Bronchial epithelial cell (primary cell): ENCODE measurements at regions not wholly inside any gene's neighbourhood (a gene's known extent, or its start where the extent isn't known, plus 50 kb on each side); places are given as distances from the start of the nearest gene placed in this dataset.

Experiments used
- DNase-seq: peaks from one replicate; pipeline ENCODE4 v3.0.0-alpha.2; 2010; ENCODE audit warnings: low read depth
- FAIRE-seq: peaks from 2 replicates; lab custom pipeline; 2011; peaks lifted over from hg19 to GRCh38; lab: Jason Lieb, UNC
- H3K27me3 ChIP-seq: 2 replicates; pipeline ENCODE4 v1.5.1; 2011; ENCODE audit warnings: low read length; ENCODE audit not compliant: control insufficient read depth, insufficient read depth
- H3K36me3 ChIP-seq: 2 replicates; pipeline ENCODE4 v1.5.1; 2011; ENCODE audit warnings: low read length; ENCODE audit not compliant: control insufficient read depth, insufficient read depth
- H3K4me3 ChIP-seq: 2 replicates; pipeline ENCODE4 v1.5.1; 2011; ENCODE audit warnings: mild to moderate bottlenecking, low read depth, low read length, control low read depth
- CTCF ChIP-seq: IDR thresholded peaks from 2 replicates; pipeline ENCODE4 v1.5.1; 2011; ENCODE audit warnings: mild to moderate bottlenecking, moderate library complexity, low read length, control low read depth, inconsistent platforms; ENCODE audit not compliant: insufficient read depth, severe bottlenecking

GRCh38 chr11:70744396-70745185 is 346.3 kb downstream of the CTTN start:
- DNase-seq: no peak
- no peak for TF ChIP-seq CTCF
- H3K27me3 ChIP-seq: no peaks in the 10 kb centered on the region
- no peak overlapping the region for H3K4me3 ChIP-seq
- FAIRE-seq: no peak
- H3K36me3 ChIP-seq: no peaks in the 10 kb centered on the region

GRCh38 chr11:70745451-70745850 is 347.1 kb downstream of the CTTN start:
- no peaks in the 10 kb centered on the region for H3K36me3 ChIP-seq
- no peak for FAIRE-seq
- H3K4me3 ChIP-seq: no peak overlapping the region
- DNase-seq: no peak
- H3K27me3 ChIP-seq: no peaks in the 10 kb centered on the region
- no peak for TF ChIP-seq CTCF

- Histone ChIP-seq H3K27me3 (no peaks in the 10 kb centered on the region), H3K36me3 (no peaks in the 10 kb centered on the region), H3K4me3 (no peak overlapping the region)
- no peak for TF ChIP-seq CTCF
- DNase-seq (no peak), FAIRE-seq (no peak)
Observed at GRCh38 chr11:70745941-70746340, 347.6 kb downstream of the CTTN start.

GRCh38 chr11:70746351-70746750 is 348.0 kb downstream of the CTTN start:
- Histone ChIP-seq H3K27me3 (no peaks in the 10 kb centered on the region), H3K36me3 (no peaks in the 10 kb centered on the region), H3K4me3 (no peak overlapping the region)
- no peak for TF ChIP-seq CTCF
- FAIRE-seq (no peak), DNase-seq (no peak)

- DNase-seq (no peak), FAIRE-seq (no peak)
- no peak for TF ChIP-seq CTCF
- Histone ChIP-seq H3K36me3 (no peaks in the 10 kb centered on the region), H3K27me3 (no peaks in the 10 kb centered on the region), H3K4me3 (no peak overlapping the region)
Observed at GRCh38 chr11:70747285-70747684, 349.0 kb downstream of the CTTN start.

GRCh38 chr11:70747921-70748320 is 349.6 kb downstream of the CTTN start:
- no peak for TF ChIP-seq CTCF
- Histone ChIP-seq H3K27me3 (no peaks in the 10 kb centered on the region), H3K4me3 (no peak overlapping the region), H3K36me3 (no peaks in the 10 kb centered on the region)
- no peak for DNase-seq
- no peak for FAIRE-seq
